Adrenal gland (tissue), 9 donors: ENCODE measurements at regions not wholly inside any gene's neighbourhood (a gene's known extent, or its start where the extent isn't known, plus 50 kb on each side); places are given as distances from the start of the nearest gene placed in this dataset.

Source experiments
- DNase-seq, 7 donors: peaks; one replicate each; pipeline ENCODE4 v3.0.0-alpha.2; 2019 to 2020
- H3K27ac ChIP-seq, 5 donors: fragments of 200-600 bp; sonication (generic) in 4 of 5; 1 replicate in 3 of 5; 2 replicates in 2 of 5; pipeline versions ENCODE4 v1.5.1 to v1.8.0; 2016 to 2020; ENCODE audit warnings: mild to moderate bottlenecking in 1 of 5
- H3K27me3 ChIP-seq: fragments of 200-600 bp; 2 replicates; pipeline ENCODE4 v1.8.0; 2021
- H3K36me3 ChIP-seq, 2 donors: fragments of 200-600 bp; replicated peaks in 1 of 2; 1 replicate in 1 of 2; 2 replicates in 1 of 2; pipeline versions ENCODE4 v1.5.1 to v1.8.0; 2018 to 2022
- H3K4me1 ChIP-seq, 2 donors: fragments of 200-600 bp; replicated peaks in 1 of 2; 1 replicate in 1 of 2; 2 replicates in 1 of 2; pipeline versions ENCODE4 v1.5.1 to v1.8.0; 2018 to 2021
- H3K4me3 ChIP-seq, 4 donors: fragments of 200-600 bp; sonication (generic) in 3 of 4; one replicate each; pipeline ENCODE4 v1.5.1; 2016 to 2018
- H3K9me3 ChIP-seq, 3 donors: fragments of 200-600 bp; sonication (generic) in 1 of 3; replicated peaks in 1 of 3; 1 replicate in 2 of 3; 2 replicates in 1 of 3; pipeline versions ENCODE4 v1.5.1 to v1.8.0; 2016 to 2021
- POLR2A ChIP-seq, 2 donors: fragments of 450-650 bp; IDR thresholded peaks; one replicate each; pipeline ENCODE4 v1.6.1; 2017; ENCODE audit warnings: antibody characterized with exemption in 2 of 2, mild to moderate bottlenecking in 2 of 2, moderate library complexity in 1 of 2
- WGBS, 4 donors: extraction: QIAGEN DNeasy Blood & Tissue Kit in 2 of 4; methylation state at CpG; one replicate each; pipeline versions ENCODE4 v1.1.5 to v1.1.7; 2013 to 2017; 5-methylcytosine and 5-hydroxymethylcytosine counted together
- intact Hi-C, 2 donors: fragments of 100-400 bp; cut with DNase I; formaldehyde crosslinking; loops; one replicate each; pipeline versions ENCODE4 v1.14.1 to v1.15.0; 2022 to 2023
- TF ChIP-seq, protein P1 (sequence below), 6 experiments: fragments of 450-650 bp in 4 of 6; fragments of 200-600 bp in 2 of 6; sonication (generic) in 1 of 6; IDR thresholded peaks; 1 replicate in 5 of 6; 2 replicates in 1 of 6; pipeline versions ENCODE4 v1.5.1 to v1.8.0; 2016 to 2021; ENCODE audit warnings: antibody characterized with exemption in 6 of 6, mild to moderate bottlenecking in 2 of 6, moderate library complexity in 1 of 6
- donor health status: healthy with polysubstance abuse.
- donor health status: Bipolar disorder and iron deficiency.
- donor health status: DM: yes; HTN: yes; CAD: no.
- donor health status: DM: no; HTN: no; CAD: no.
- donor health status: DM: no; HTN: no; CAD: no.

DNA sequence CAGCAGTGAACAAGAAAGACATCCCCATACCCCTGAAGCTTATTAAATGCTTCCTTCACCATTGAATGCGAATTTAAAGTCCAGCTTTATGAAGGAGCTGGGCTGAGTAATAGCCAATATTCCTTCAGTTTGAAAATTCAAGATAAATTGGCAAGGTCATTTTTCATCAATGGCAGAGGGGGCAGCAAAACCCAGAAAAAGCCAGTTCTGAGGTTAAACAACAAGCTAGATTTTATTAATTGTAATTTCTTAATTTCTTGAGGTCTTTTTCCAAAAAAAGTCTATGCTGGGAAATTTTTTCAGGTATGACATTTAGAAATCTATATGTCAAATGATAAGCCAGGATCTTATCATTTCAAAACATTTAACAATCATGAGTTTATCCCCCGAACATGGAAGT, 808.9 kb downstream of the RPA4 start:
- 76 to 92% (median 80%) methylated on average over 2 of the region's 2 CpGs for WGBS, 4 donors
- Histone ChIP-seq H3K27ac (no peak overlapping the region), H3K4me3 (no peak overlapping the region), H3K36me3 (no peaks in the 10 kb centered on the region), H3K4me1 (no peaks in the 10 kb centered on the region), H3K9me3 (no peaks in the 10 kb centered on the region), H3K27me3 (no peaks in the 10 kb centered on the region)
- no peak for DNase-seq
- intact Hi-C loops: no loop called here
- no peak for TF ChIP-seq POLR2A (IDR thresholded peaks at IDR 0.05)
- TF ChIP-seq, protein P1, sequence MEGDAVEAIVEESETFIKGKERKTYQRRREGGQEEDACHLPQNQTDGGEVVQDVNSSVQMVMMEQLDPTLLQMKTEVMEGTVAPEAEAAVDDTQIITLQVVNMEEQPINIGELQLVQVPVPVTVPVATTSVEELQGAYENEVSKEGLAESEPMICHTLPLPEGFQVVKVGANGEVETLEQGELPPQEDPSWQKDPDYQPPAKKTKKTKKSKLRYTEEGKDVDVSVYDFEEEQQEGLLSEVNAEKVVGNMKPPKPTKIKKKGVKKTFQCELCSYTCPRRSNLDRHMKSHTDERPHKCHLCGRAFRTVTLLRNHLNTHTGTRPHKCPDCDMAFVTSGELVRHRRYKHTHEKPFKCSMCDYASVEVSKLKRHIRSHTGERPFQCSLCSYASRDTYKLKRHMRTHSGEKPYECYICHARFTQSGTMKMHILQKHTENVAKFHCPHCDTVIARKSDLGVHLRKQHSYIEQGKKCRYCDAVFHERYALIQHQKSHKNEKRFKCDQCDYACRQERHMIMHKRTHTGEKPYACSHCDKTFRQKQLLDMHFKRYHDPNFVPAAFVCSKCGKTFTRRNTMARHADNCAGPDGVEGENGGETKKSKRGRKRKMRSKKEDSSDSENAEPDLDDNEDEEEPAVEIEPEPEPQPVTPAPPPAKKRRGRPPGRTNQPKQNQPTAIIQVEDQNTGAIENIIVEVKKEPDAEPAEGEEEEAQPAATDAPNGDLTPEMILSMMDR (IDR thresholded peaks at IDR 0.05): no peak

DNA sequence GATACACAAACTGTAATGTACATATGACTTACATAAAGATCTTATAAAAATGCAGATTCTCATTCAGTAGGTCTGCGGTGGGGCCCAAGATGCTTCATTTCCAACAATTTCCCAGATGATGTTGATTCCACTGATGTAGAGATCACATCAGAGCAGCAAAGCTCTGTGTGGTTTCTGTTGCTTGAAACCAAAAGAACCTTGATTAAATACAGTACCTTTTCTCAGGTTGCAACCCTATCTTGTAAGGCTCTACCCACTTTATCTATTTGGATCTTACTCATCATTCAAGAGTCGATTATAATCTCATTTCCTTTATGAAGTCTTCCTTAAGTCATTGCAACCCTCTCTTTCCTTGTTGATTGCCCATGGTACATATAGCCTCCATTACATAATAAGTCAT, 816.8 kb downstream of the RPA4 start:
- TF ChIP-seq POLR2A (IDR thresholded peaks at IDR 0.05): no peak
- TF ChIP-seq, protein P1 (IDR thresholded peaks at IDR 0.05): no peak
- Histone ChIP-seq H3K4me1 (no peaks in the 10 kb centered on the region), H3K27ac (no peak overlapping the region), H3K4me3 (no peak overlapping the region), H3K36me3 (no peaks in the 10 kb centered on the region), H3K9me3 (no peaks in the 10 kb centered on the region), H3K27me3 (peaks cover 10% of the 10 kb centered on the region)
- WGBS, 4 donors: 85 to 90% (median 87%) methylated on average over 2 of the region's 2 CpGs
- no peak for DNase-seq
- intact Hi-C loops: no loop called here

DNA sequence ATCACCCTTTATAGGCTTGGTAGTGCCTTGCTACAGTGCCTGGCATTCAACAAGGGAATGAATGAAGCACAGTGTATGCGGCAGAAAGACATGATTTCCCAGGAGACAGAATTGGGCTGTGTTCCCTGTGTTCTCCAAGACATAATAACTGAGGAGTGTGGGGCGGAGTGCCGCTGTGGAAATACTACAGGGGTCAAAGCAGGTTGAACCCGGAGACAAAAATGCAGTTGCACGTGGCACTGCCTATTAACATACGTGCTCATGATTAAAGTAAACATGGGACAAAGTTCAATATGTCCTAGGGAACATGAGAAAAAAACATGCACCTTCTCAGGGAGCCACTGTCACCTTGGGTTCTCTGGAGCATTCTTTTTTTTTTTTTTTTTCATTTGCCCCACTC, 820.8 kb downstream of the RPA4 start:
- Histone ChIP-seq H3K4me3 (no peak overlapping the region), H3K9me3 (no peaks in the 10 kb centered on the region), H3K27ac (no peak overlapping the region), H3K4me1 (no peaks in the 10 kb centered on the region), H3K27me3 (peaks cover 5% of the 10 kb centered on the region), H3K36me3 (no peaks in the 10 kb centered on the region)
- 85 to 92% (median 89%) methylated on average over 5 to 6 of the region's 6 CpGs for WGBS, 4 donors
- intact Hi-C loops: no loop called here
- no peak for DNase-seq
- TF ChIP-seq, protein P1 (IDR thresholded peaks at IDR 0.05): no peak

DNA sequence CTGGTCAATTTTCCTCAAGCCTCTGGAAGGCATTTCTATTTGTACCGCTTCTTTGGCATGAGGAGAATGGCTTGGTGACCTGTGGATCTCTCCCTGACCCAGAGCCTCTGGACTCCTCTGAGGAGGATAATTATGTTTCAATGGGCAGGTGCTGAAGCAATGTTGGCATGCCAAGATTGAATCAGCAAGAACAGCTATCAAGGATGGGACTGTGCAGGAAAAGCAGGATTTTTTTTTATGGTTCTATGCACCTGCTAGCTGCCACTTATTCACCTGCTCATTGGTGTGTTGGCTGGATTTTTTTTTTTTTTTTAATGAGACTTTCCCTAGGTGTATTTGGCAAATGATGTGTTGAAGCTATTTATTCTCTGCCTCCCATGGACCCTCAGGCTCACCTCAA, 821.2 kb downstream of the RPA4 start:
- no peak overlapping the region for H3K4me3 ChIP-seq
- H3K27ac ChIP-seq: no peak overlapping the region
- peaks cover 5% of the 10 kb centered on the region for H3K27me3 ChIP-seq
- intact Hi-C loops: no loop called here
- 95 to 100% (median 98%) methylated on average over 1 of the region's 1 CpG for WGBS, 4 donors
- H3K4me1 ChIP-seq: no peaks in the 10 kb centered on the region
- no peak for DNase-seq
- H3K9me3 ChIP-seq: no peaks in the 10 kb centered on the region
- TF ChIP-seq POLR2A (IDR thresholded peaks at IDR 0.05): no peak
- TF ChIP-seq, protein P1 (IDR thresholded peaks at IDR 0.05): no peak
- H3K36me3 ChIP-seq: no peaks in the 10 kb centered on the region
